GM21526 (cell line): ENCODE measurements at regions not wholly inside any gene's neighbourhood (a gene's known extent, or its start where the extent isn't known, plus 50 kb on each side); places are given as distances from the start of the nearest gene placed in this dataset.
"Not testable (repeated sequence)": the region's sequence is repeated elsewhere in the genome, so short reads cannot be mapped to it uniquely, and the experiment has no call there.

Experiments used
- ATAC-seq: cut with Tn5 transposase; IDR thresholded peaks from one replicate; pipeline ENCODE4 v1.9.1; 2021; ENCODE audit warnings: moderate library complexity; ENCODE audit not compliant: unreplicated experiment, low FRiP score

GRCh38 chr18:70559446-70559845 lies 270.6 kb downstream of the SOCS6 start:
- no peak for ATAC-seq

- no peak for ATAC-seq
Measured at GRCh38 chr18:70558371-70558770, 269.5 kb downstream of the SOCS6 start.

- ATAC-seq = no peak
Measured at GRCh38 chr18:70554854-70555445, 266.1 kb downstream of the SOCS6 start.

GRCh38 chr18:70553936-70554260 lies 265.1 kb downstream of the SOCS6 start:
- no peak for ATAC-seq

- ATAC-seq = no peak
Measured at GRCh38 chr18:70553245-70553935, 264.5 kb downstream of the SOCS6 start.

GRCh38 chr18:70536370-70537062 lies 247.7 kb downstream of the SOCS6 start:
- ATAC-seq = no peak

- ATAC-seq = no peak
Measured at GRCh38 chr18:70535041-70535440, 246.2 kb downstream of the SOCS6 start.

- ATAC-seq = not testable (repeated sequence)
Measured at GRCh38 chr18:70525322-70525721, 236.5 kb downstream of the SOCS6 start.

- ATAC-seq = no peak
Measured at GRCh38 chr18:70523792-70524182, 234.9 kb downstream of the SOCS6 start.

GRCh38 chr18:70523035-70523791 lies 234.4 kb downstream of the SOCS6 start:
- ATAC-seq = no peak

- no peak for ATAC-seq
Measured at GRCh38 chr18:70522183-70522680, 233.4 kb downstream of the SOCS6 start.

- no peak for ATAC-seq
Measured at GRCh38 chr18:70520867-70521266, 232.0 kb downstream of the SOCS6 start.

GRCh38 chr18:70513502-70514171 lies 224.8 kb downstream of the SOCS6 start:
- ATAC-seq = no peak

GRCh38 chr18:70507970-70508369 lies 219.1 kb downstream of the SOCS6 start:
- ATAC-seq = no peak

GRCh38 chr18:70506511-70506910 lies 217.7 kb downstream of the SOCS6 start:
- no peak for ATAC-seq

GRCh38 chr18:70503060-70503459 lies 214.2 kb downstream of the SOCS6 start:
- ATAC-seq = no peak

- ATAC-seq = no peak
Measured at GRCh38 chr18:70501358-70501757, 212.5 kb downstream of the SOCS6 start.

- ATAC-seq = no peak
Measured at GRCh38 chr18:70500748-70501147, 211.9 kb downstream of the SOCS6 start.

GRCh38 chr18:70499218-70499691 lies 210.4 kb downstream of the SOCS6 start:
- no peak for ATAC-seq
